Fibroblast of lung (primary cell): ENCODE measurements at regions not wholly inside any gene's neighbourhood (a gene's known extent, or its start where the extent isn't known, plus 50 kb on each side); places are given as distances from the start of the nearest gene placed in this dataset.

Experiments
- CTCF ChIP-seq, 2 donors: IDR thresholded peaks in 1 of 2; conservative IDR thresholded peaks in 1 of 2; 1 replicate in 1 of 2; 2 replicates in 1 of 2; pipeline ENCODE4 v1.5.1; 2011 to 2012; ENCODE audit warnings: low read length in 2 of 2, control low read depth in 1 of 2, inconsistent platforms in 1 of 2, low read depth in 1 of 2, mild to moderate bottlenecking in 1 of 2
- EZH2 ChIP-seq: IDR thresholded peaks from 2 replicates; pipeline ENCODE4 v1.5.1; 2012; ENCODE audit warnings: low read length, control low read depth, mild to moderate bottlenecking; ENCODE audit errors: missing control alignments

- TF ChIP-seq CTCF (conservative IDR thresholded peaks at IDR 0.05 in 1 of 2, IDR thresholded peaks at IDR 0.05 in 1 of 2; ENCODE audit: low read depth in 1 of 2, low read length in 2 of 2) (peak in 1 of 2 donors; percentile 32), EZH2 (no peak)
Measured at GRCh38 chr15:39154227-39154638, 426.6 kb upstream of the THBS1 start.
